C4-2B (cell line): ENCODE measurements at regions not wholly inside any gene's neighbourhood (a gene's known extent, or its start where the extent isn't known, plus 50 kb on each side); places are given as distances from the start of the nearest gene placed in this dataset.

ENCODE experiments used
- H3K27ac ChIP-seq: fragments of 450-650 bp; 2 replicates; pipeline ENCODE4 v1.5.1; 2017
- CTCF ChIP-seq: fragments of 450-650 bp; conservative IDR thresholded peaks from 2 replicates; pipeline ENCODE4 v1.5.1; 2017; ENCODE audit warnings: mild to moderate bottlenecking
- ZFX ChIP-seq: fragments of 450-650 bp; IDR thresholded peaks from 2 replicates; pipeline ENCODE4 v1.6.1; 2017

GRCh38 chr12:24603371-24603770 lies 345.5 kb downstream of the BCAT1 start:
- H3K27ac ChIP-seq, result no peak overlapping the region
- TF ChIP-seq CTCF, result no peak
- no peak for TF ChIP-seq ZFX

GRCh38 chr12:24600996-24601395 lies 347.9 kb downstream of the BCAT1 start:
- no peak overlapping the region for H3K27ac ChIP-seq
- TF ChIP-seq CTCF, result no peak
- TF ChIP-seq ZFX, result no peak

- H3K27ac ChIP-seq, result no peak overlapping the region
- TF ChIP-seq ZFX (no peak), CTCF (no peak)
These were observed 348.4 kb downstream of the BCAT1 start for GRCh38 chr12:24600551-24600950.

- H3K27ac ChIP-seq, result no peak overlapping the region
- TF ChIP-seq CTCF (no peak), ZFX (no peak)
These were observed 349.2 kb downstream of the BCAT1 start for GRCh38 chr12:24599736-24600135.

- TF ChIP-seq CTCF (no peak), ZFX (no peak)
These were observed 351.3 kb downstream of the BCAT1 start for GRCh38 chr12:24597580-24597979.

GRCh38 chr12:24596768-24597388 lies 352.0 kb downstream of the BCAT1 start:
- no peak overlapping the region for H3K27ac ChIP-seq

More at GRCh38 chr12:24597580-24597979, 351.3 kb downstream of the BCAT1 start:
- no peak overlapping the region for H3K27ac ChIP-seq

More at GRCh38 chr12:24596768-24597388, 352.0 kb downstream of the BCAT1 start:
- TF ChIP-seq ZFX (no peak), CTCF (peak; percentile 78)
